Heart left ventricle (tissue), 16 donors: ENCODE measurements at regions not wholly inside any gene's neighbourhood (a gene's known extent, or its start where the extent isn't known, plus 50 kb on each side); places are given as distances from the start of the nearest gene placed in this dataset.

Experiments
- ATAC-seq, 4 donors: fragments of 200-7000 bp; cut with Tn5 transposase; one replicate each; pipeline ENCODE4 v1.9.1; 2020 to 2022; ENCODE audit warnings: moderate library complexity in 4 of 4, mild to moderate bottlenecking in 3 of 4, moderate number of reproducible peaks in 1 of 4
- DNase-seq, 5 donors: peaks; one replicate each; pipeline ENCODE4 v3.0.0-alpha.2; 2020
- H3K27ac ChIP-seq, 12 donors: fragments of 200-600 bp; sonication (generic) in 4 of 12; one replicate each; pipeline versions ENCODE4 v1.5.0 to v1.8.0; 2016 to 2022; ENCODE audit warnings: mild to moderate bottlenecking in 2 of 12
- H3K27me3 ChIP-seq, 9 donors: fragments of 200-600 bp; sonication (generic) in 2 of 9; one replicate each; pipeline versions ENCODE4 v1.5.1 to v1.8.0; 2016 to 2022; ENCODE audit warnings: mild to moderate bottlenecking in 3 of 9
- H3K36me3 ChIP-seq, 9 donors: fragments of 200-600 bp; sonication (generic) in 2 of 9; one replicate each; pipeline versions ENCODE4 v1.5.0 to v1.8.0; 2018 to 2022; ENCODE audit warnings: mild to moderate bottlenecking in 2 of 9
- H3K4me1 ChIP-seq, 12 donors: fragments of 200-600 bp; sonication (generic) in 4 of 12; one replicate each; pipeline versions ENCODE4 v1.5.0 to v1.8.0; 2016 to 2022; ENCODE audit warnings: mild to moderate bottlenecking in 3 of 12
- H3K4me3 ChIP-seq, 12 donors: fragments of 200-600 bp; sonication (generic) in 4 of 12; one replicate each; pipeline versions ENCODE4 v1.5.0 to v1.8.0; 2017 to 2022; ENCODE audit warnings: mild to moderate bottlenecking in 9 of 12, moderate library complexity in 4 of 12
- H3K9me3 ChIP-seq, 12 donors: fragments of 200-600 bp; sonication (generic) in 4 of 12; one replicate each; pipeline versions ENCODE4 v1.5.0 to v1.8.0; 2016 to 2022; ENCODE audit warnings: mild to moderate bottlenecking in 1 of 12
- POLR2A ChIP-seq, 2 donors: fragments of 450-650 bp; IDR thresholded peaks; one replicate each; pipeline ENCODE4 v1.6.1; 2017; ENCODE audit warnings: antibody characterized with exemption in 2 of 2, mild to moderate bottlenecking in 2 of 2, moderate library complexity in 2 of 2
- WGBS, 4 donors: extraction: QIAGEN DNeasy Blood & Tissue Kit in 2 of 4; methylation state at CpG; one replicate each; pipeline versions ENCODE4 v1.1.5 to v1.1.7; 2013 to 2018; 5-methylcytosine and 5-hydroxymethylcytosine counted together
- intact Hi-C, 10 donors: fragments of 100-400 bp; cut with DNase I; formaldehyde crosslinking; loops; one replicate each; pipeline versions ENCODE4 v1.11.1 to v1.14.2; 2022
- TF ChIP-seq, protein P1 (sequence below), 12 donors: fragments of 200-600 bp; sonication (generic) in 4 of 12; IDR thresholded peaks; one replicate each; pipeline versions ENCODE4 v1.5.0 to v1.8.0; 2018 to 2022; ENCODE audit warnings: antibody characterized with exemption in 12 of 12, mild to moderate bottlenecking in 5 of 12
- donor health status: ischemic (EF 13 %, LVEDD 7.1; RV severe dilation, severe dysfunction).
- donor health status: healthy with polysubstance abuse.
- donor health status: DM: no; HTN: yes; CAD: no.
- donor health status: DM: no; HTN: no; CAD: no.
- donor health status: ischemic (EF 25% LVEDD 6.9; RV normal size, moderate dysfunction).
- donor health status: ischemic (EF 25% LVEDD 5.7; RV mildly dilated, moderate dysfunction).
- donor health status: healthy.
- donor health status: DM: yes; HTN: yes; CAD: no.
- donor health status: ischemic (EF 35%, LVEDD 5.7; RV mildly dilated, moderate dysfunction).
- donor health status: nonischemic (EF 11% LVEDD 7.7; RV severe dilation, severe dysfunction).
- donor health status: DM: yes; HTN: yes; CAD: no.
- donor health status: PGD.
- donor health status: ischemic (EF 29% LVEDD 5.4; RV normal size, mild dysfunction).
- donor health status: nonischemic (EF 23%, LVEDD 6.1; RV moderate dilation, normal function).

DNA sequence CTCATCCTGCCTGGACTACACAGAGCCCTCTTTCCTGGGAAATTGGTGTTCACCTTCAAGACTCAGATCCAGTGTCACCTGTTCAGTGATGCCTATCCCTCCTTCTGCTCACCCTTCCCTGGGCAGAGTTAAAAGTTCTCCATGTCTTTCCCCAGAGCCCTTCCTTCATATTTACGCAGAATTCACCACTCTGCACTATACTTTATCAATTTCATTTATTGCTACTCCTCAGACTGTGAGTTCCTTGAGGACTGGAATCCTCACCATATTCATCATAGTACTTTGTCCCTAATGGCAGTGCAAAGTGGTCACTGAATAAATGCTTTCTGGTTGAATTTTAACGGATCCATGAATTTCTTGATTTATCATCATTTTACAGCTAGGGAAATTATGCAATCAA is 300.0 kb downstream of the CHRM3 start:
- 91 to 94% (median 92%) methylated on average over 2 of the region's 2 CpGs for WGBS, 4 donors
- Histone ChIP-seq H3K36me3 (no peaks in the 10 kb centered on the region), H3K27ac (no peak overlapping the region), H3K9me3 (no peaks in the 10 kb centered on the region), H3K4me1 (no peaks in the 10 kb centered on the region), H3K4me3 (no peak overlapping the region), H3K27me3 (no peaks in the 10 kb centered on the region)
- TF ChIP-seq POLR2A (IDR thresholded peaks at IDR 0.05): no peak
- TF ChIP-seq, protein P1, sequence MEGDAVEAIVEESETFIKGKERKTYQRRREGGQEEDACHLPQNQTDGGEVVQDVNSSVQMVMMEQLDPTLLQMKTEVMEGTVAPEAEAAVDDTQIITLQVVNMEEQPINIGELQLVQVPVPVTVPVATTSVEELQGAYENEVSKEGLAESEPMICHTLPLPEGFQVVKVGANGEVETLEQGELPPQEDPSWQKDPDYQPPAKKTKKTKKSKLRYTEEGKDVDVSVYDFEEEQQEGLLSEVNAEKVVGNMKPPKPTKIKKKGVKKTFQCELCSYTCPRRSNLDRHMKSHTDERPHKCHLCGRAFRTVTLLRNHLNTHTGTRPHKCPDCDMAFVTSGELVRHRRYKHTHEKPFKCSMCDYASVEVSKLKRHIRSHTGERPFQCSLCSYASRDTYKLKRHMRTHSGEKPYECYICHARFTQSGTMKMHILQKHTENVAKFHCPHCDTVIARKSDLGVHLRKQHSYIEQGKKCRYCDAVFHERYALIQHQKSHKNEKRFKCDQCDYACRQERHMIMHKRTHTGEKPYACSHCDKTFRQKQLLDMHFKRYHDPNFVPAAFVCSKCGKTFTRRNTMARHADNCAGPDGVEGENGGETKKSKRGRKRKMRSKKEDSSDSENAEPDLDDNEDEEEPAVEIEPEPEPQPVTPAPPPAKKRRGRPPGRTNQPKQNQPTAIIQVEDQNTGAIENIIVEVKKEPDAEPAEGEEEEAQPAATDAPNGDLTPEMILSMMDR (IDR thresholded peaks at IDR 0.05): no peak
- intact Hi-C loops: no loop called here
- no peak for ATAC-seq
- no peak for DNase-seq

DNA sequence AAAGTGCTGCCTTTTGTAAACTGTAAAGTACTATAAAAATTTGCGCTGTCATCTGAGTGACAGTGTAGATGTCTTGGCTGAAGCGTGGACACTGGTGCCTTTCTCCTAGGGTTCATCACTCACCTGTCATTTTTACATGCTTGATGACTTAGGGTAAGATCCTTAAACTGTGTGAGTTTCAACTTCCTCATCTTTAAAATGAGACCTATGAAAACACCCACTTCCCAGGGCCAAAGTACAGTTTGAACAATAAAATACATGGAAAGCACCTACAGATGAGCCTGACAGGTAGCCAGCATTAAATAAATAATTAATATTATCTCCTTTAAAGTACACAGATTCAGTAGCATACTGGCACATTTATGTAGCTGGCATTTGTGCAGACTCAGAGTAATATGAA is 309.9 kb downstream of the CHRM3 start:
- ATAC-seq (no peak), DNase-seq (no peak)
- no peaks in the 10 kb centered on the region for H3K4me1 ChIP-seq
- no peak for TF ChIP-seq POLR2A (IDR thresholded peaks at IDR 0.05)
- TF ChIP-seq, protein P1 (IDR thresholded peaks at IDR 0.05): no peak
- H3K4me3 ChIP-seq: no peak overlapping the region
- intact Hi-C loops: no loop called here
- peaks cover 0 to 5% (median 0%) of the 10 kb centered on the region in 12 donors for H3K9me3 ChIP-seq
- no peaks in the 10 kb centered on the region for H3K36me3 ChIP-seq
- no peaks in the 10 kb centered on the region for H3K27me3 ChIP-seq
- H3K27ac ChIP-seq: no peak overlapping the region
- 88 to 100% (median 97%) methylated on average over 2 of the region's 2 CpGs for WGBS, 4 donors

DNA sequence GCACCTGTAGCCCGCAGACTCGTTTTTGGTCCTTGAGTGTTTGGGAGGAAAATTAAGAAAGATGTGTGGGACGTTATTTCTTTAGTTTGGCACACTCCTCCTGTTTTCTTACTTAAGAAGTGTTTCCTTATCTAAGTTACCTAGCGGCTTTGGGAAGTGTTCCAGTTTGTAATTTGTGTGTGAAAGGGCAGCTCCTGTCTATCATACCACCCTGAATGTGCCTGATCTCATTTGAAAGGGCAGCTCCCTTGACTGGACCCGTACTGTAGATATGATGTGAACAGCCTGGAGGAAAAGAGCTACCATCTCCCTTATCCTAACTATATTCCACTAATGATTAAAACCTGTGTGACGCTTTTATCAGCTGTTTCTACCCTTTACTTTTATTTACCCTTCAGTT is 314.3 kb downstream of the CHRM3 start:
- intact Hi-C loops: no loop called here
- Histone ChIP-seq H3K9me3 (no peaks in the 10 kb centered on the region), H3K27ac (no peak overlapping the region), H3K4me3 (no peak overlapping the region), H3K36me3 (no peaks in the 10 kb centered on the region), H3K4me1 (no peaks in the 10 kb centered on the region), H3K27me3 (no peaks in the 10 kb centered on the region)
- ATAC-seq (no peak), DNase-seq (no peak)
- no peak for TF ChIP-seq POLR2A (IDR thresholded peaks at IDR 0.05)
- TF ChIP-seq, protein P1 (IDR thresholded peaks at IDR 0.05): no peak
- WGBS, 4 donors: 66 to 72% (median 67%) methylated on average over 6 of the region's 6 CpGs

DNA sequence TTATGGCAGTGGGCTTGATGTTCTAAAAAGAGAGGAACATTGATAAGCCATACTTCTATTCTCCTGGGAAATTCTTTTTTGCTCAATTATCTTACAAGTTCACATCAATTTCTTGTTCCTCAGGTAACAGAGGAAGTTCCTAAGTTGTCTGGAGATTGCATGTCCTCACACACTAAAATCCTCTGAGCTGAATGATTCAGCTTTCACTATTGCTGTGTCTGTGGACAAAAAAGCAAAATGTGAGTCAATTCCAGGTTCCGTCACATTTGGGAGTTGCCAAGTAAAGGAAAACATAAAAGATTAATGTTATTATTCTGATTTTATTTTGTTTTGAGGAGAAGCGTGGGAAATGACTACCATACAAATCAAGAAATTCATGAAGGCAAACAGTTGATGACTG is 316.7 kb downstream of the CHRM3 start:
- H3K27ac ChIP-seq: no peak overlapping the region
- H3K4me3 ChIP-seq: no peak overlapping the region
- ATAC-seq (no peak), DNase-seq (no peak)
- no peaks in the 10 kb centered on the region for H3K4me1 ChIP-seq
- H3K27me3 ChIP-seq: no peaks in the 10 kb centered on the region
- no peaks in the 10 kb centered on the region for H3K9me3 ChIP-seq
- WGBS, 4 donors: 88 to 93% (median 93%) methylated on average over 2 of the region's 2 CpGs
- TF ChIP-seq POLR2A (IDR thresholded peaks at IDR 0.05): no peak
- TF ChIP-seq, protein P1 (IDR thresholded peaks at IDR 0.05): no peak
- intact Hi-C loops: no loop called here
- no peaks in the 10 kb centered on the region for H3K36me3 ChIP-seq
